ENCODE measurements at regions not wholly inside any gene's neighbourhood (a gene's known extent, or its start where the extent isn't known, plus 50 kb on each side); places are given as distances from the start of the nearest gene placed in this dataset.

- TF ChIP-seq GABPA (IDR thresholded peaks at IDR 0.05; ENCODE audit: low read depth) = no peak
- TF ChIP-seq SPI1 (IDR thresholded peaks at IDR 0.05; ENCODE audit: borderline replicate concordance, low read depth) = no peak
- no peak for TF ChIP-seq CTCF (IDR thresholded peaks at IDR 0.05; ENCODE audit: insufficient read depth, low read length)
- TF ChIP-seq REST (IDR thresholded peaks at IDR 0.05; ENCODE audit: insufficient replicate concordance, low read depth) = no peak
- no peak for TF ChIP-seq POLR2AphosphoS5 (IDR thresholded peaks at IDR 0.05; ENCODE audit: low read depth)
Measured at GRCh38 chr1:196131691-196132090, 476.5 kb downstream of the KCNT2 start.

GRCh38 chr1:196128835-196129234 lies 479.4 kb downstream of the KCNT2 start:
- Histone ChIP-seq H3K4me3 (replicated peaks; ENCODE audit: insufficient read depth, low read length) (no peak overlapping the region), H3K27me3 (ENCODE audit: insufficient read depth, poor library complexity, severe bottlenecking) (no peaks in the 10 kb centered on the region), H3K27ac (replicated peaks) (no peak overlapping the region)
- TF ChIP-seq REST (IDR thresholded peaks at IDR 0.05; ENCODE audit: insufficient replicate concordance, low read depth) (no peak), POLR2AphosphoS5 (IDR thresholded peaks at IDR 0.05; ENCODE audit: low read depth) (no peak), CTCF (IDR thresholded peaks at IDR 0.05; ENCODE audit: insufficient read depth, low read length) (no peak), GABPA (IDR thresholded peaks at IDR 0.05; ENCODE audit: low read depth) (no peak), SPI1 (IDR thresholded peaks at IDR 0.05; ENCODE audit: borderline replicate concordance, low read depth) (no peak)
- no peak for DNase-seq (ENCODE audit: low read depth in 1 of 2, low spot score in 1 of 2)

More at GRCh38 chr1:196131691-196132090, 476.5 kb downstream of the KCNT2 start:
- no peak overlapping the region for H3K27ac ChIP-seq (replicated peaks)
- no peak for DNase-seq (ENCODE audit: low read depth in 1 of 2, low spot score in 1 of 2)
- H3K4me3 ChIP-seq (replicated peaks; ENCODE audit: insufficient read depth, low read length) = no peak overlapping the region
- no peaks in the 10 kb centered on the region for H3K27me3 ChIP-seq (ENCODE audit: insufficient read depth, poor library complexity, severe bottlenecking)

GRCh38 chr1:196121181-196121580 lies 487.1 kb downstream of the KCNT2 start:
- Histone ChIP-seq H3K27ac (replicated peaks) (no peak overlapping the region), H3K4me3 (replicated peaks; ENCODE audit: insufficient read depth, low read length) (no peak overlapping the region), H3K27me3 (ENCODE audit: insufficient read depth, poor library complexity, severe bottlenecking) (no peaks in the 10 kb centered on the region)
- TF ChIP-seq CTCF (IDR thresholded peaks at IDR 0.05; ENCODE audit: insufficient read depth, low read length) (no peak), GABPA (IDR thresholded peaks at IDR 0.05; ENCODE audit: low read depth) (no peak), SPI1 (IDR thresholded peaks at IDR 0.05; ENCODE audit: borderline replicate concordance, low read depth) (no peak), POLR2AphosphoS5 (IDR thresholded peaks at IDR 0.05; ENCODE audit: low read depth) (no peak), REST (IDR thresholded peaks at IDR 0.05; ENCODE audit: insufficient replicate concordance, low read depth) (no peak)
- no peak for DNase-seq (ENCODE audit: low read depth in 1 of 2, low spot score in 1 of 2)

All from HL-60 (cell line).